IMR-90 (cell line): ENCODE measurements at regions not wholly inside any gene's neighbourhood (a gene's known extent, or its start where the extent isn't known, plus 50 kb on each side); places are given as distances from the start of the nearest gene placed in this dataset.

ENCODE experiments used
- ATAC-seq: fragments of 200-7000 bp; cut with Tn5 transposase; 2 replicates; pipeline ENCODE4 v1.9.1; 2020; ENCODE audit warnings: low read depth, mild to moderate bottlenecking, moderate library complexity
- BruUV-seq: library from RNA; stranded (reverse); fragments of 400-500 nt; replicated peaks from 2 replicates; lab custom pipeline; 2021; lab: Mats Ljungman, UMichigan
- CTCF ChIA-PET: fragments of 300-600 bp; formaldehyde crosslinking; extraction: SDS; loops from one replicate; lab custom pipeline; 2021; ENCODE audit warnings: antibody characterized with exemption; lab: Yijun Ruan, JAX
- POLR2A ChIA-PET: fragments of 300-600 bp; sonication (Branson Sonifier 250); formaldehyde crosslinking; loops from one replicate; lab custom pipeline; 2022; ENCODE audit warnings: antibody characterized with exemption; ENCODE audit not compliant: unreplicated experiment; lab: Charles Lee
- DNase-seq: peaks from one replicate; pipeline ENCODE4 v3.0.0; 2013
- H2AFZ ChIP-seq: replicated peaks from 2 replicates; pipeline ENCODE3; 2013; ENCODE audit warnings: low read length, mild to moderate bottlenecking; ENCODE audit not compliant: poor library complexity
- H2AK5ac ChIP-seq: 2 replicates; pipeline ENCODE4 v1.6.1; 2013; ENCODE audit warnings: low read depth, low read length, inconsistent platforms
- H2AK9ac ChIP-seq: replicated peaks from 2 replicates; pipeline ENCODE3; 2013; ENCODE audit warnings: mild to moderate bottlenecking, low read depth, low read length, moderate library complexity; ENCODE audit not compliant: poor library complexity
- H2BK120ac ChIP-seq: 2 replicates; pipeline ENCODE4 v1.6.1; 2013; ENCODE audit warnings: low read depth, low read length, inconsistent platforms
- H2BK15ac ChIP-seq: 3 replicates; pipeline ENCODE4 v1.6.1; 2013; ENCODE audit warnings: low read depth, low read length, inconsistent platforms
- H2BK20ac ChIP-seq: 2 replicates; pipeline ENCODE4 v1.6.1; 2013; ENCODE audit warnings: low read depth, mild to moderate bottlenecking, inconsistent platforms, low read length, moderate library complexity
- H2BK5ac ChIP-seq: 2 replicates; pipeline ENCODE4 v1.6.1; 2013; ENCODE audit warnings: mild to moderate bottlenecking, low read depth, low read length, inconsistent platforms; ENCODE audit not compliant: poor library complexity, severe bottlenecking
- H3K14ac ChIP-seq: replicated peaks from 2 replicates; pipeline ENCODE4 v1.6.1; 2013; ENCODE audit warnings: low read depth, low read length, inconsistent platforms
- H3K18ac ChIP-seq: 2 replicates; pipeline ENCODE4 v1.6.1; 2013; ENCODE audit warnings: low read depth, low read length, control low read depth
- H3K23ac ChIP-seq: 2 replicates; pipeline ENCODE4 v1.6.1; 2013; ENCODE audit warnings: low read depth, low read length, inconsistent platforms
- H3K27ac ChIP-seq: 2 replicates; pipeline ENCODE4 v1.5.1; 2013; ENCODE audit warnings: mild to moderate bottlenecking, control low read depth, low read length; ENCODE audit not compliant: insufficient read depth
- H3K27me3 ChIP-seq: 2 replicates; pipeline ENCODE4 v1.6.1; 2013; ENCODE audit warnings: low read length; ENCODE audit not compliant: control insufficient read depth, insufficient read depth
- H3K36me3 ChIP-seq: 2 replicates; pipeline ENCODE4 v1.6.1; 2013; ENCODE audit warnings: low read length, mixed read lengths; ENCODE audit not compliant: control insufficient read depth, insufficient read depth
- H3K4ac ChIP-seq: 2 replicates; pipeline ENCODE4 v1.6.1; 2013; ENCODE audit warnings: low read depth, low read length, inconsistent platforms
- H3K4me1 ChIP-seq: 2 replicates; pipeline ENCODE4 v1.6.1; 2013; ENCODE audit warnings: low read length, mixed read lengths; ENCODE audit not compliant: control insufficient read depth, insufficient read depth
- H3K4me2 ChIP-seq: 2 replicates; pipeline ENCODE4 v1.6.1; 2013; ENCODE audit warnings: low read depth, mild to moderate bottlenecking, control low read depth, low read length, moderate library complexity
- H3K4me3 ChIP-seq: 2 replicates; pipeline ENCODE4 v1.5.1; 2013; ENCODE audit warnings: low read depth, mild to moderate bottlenecking, control low read depth, low read length, moderate library complexity; ENCODE audit not compliant: insufficient read depth
- H3K56ac ChIP-seq: 2 replicates; pipeline ENCODE4 v1.6.1; 2013; ENCODE audit warnings: low read length, inconsistent platforms; ENCODE audit not compliant: insufficient read depth; ENCODE audit errors: extremely low read depth
- H3K79me1 ChIP-seq, 2 experiments: 2 replicates each; pipeline ENCODE4 v1.6.1; 2013; ENCODE audit warnings: low read length in 2 of 2, inconsistent platforms in 1 of 2, low read depth in 1 of 2
- H3K9ac ChIP-seq: 2 replicates; pipeline ENCODE4 v1.6.1; 2013; ENCODE audit warnings: low read depth, low read length, control low read depth
- H3K9me1 ChIP-seq: 2 replicates; pipeline ENCODE4 v1.6.1; 2013; ENCODE audit warnings: low read length, inconsistent platforms; ENCODE audit not compliant: insufficient read depth
- H3K9me3 ChIP-seq: 2 replicates; pipeline ENCODE4 v1.6.1; 2013; ENCODE audit warnings: low read length; ENCODE audit not compliant: control insufficient read depth, insufficient read depth
- H4K20me1 ChIP-seq: 2 replicates; pipeline ENCODE4 v1.6.1; 2013; ENCODE audit warnings: low read length, inconsistent platforms; ENCODE audit not compliant: insufficient read depth
- H4K5ac ChIP-seq: 2 replicates; pipeline ENCODE4 v1.6.1; 2013; ENCODE audit warnings: mild to moderate bottlenecking, low read depth, low read length, control low read depth
- H4K8ac ChIP-seq, 2 experiments: 2 replicates each; pipeline ENCODE4 v1.6.1; 2013; ENCODE audit warnings: low read depth in 2 of 2, low read length in 2 of 2, control low read depth in 1 of 2, inconsistent platforms in 1 of 2
- H4K91ac ChIP-seq: 2 replicates; pipeline ENCODE4 v1.6.1; 2013; ENCODE audit warnings: low read depth, low read length, inconsistent platforms; ENCODE audit not compliant: insufficient read depth
- BHLHE40 ChIP-seq: fragments of 150-350 bp; IDR thresholded peaks from 2 replicates; pipeline ENCODE4 v1.6.1; 2016; ENCODE audit warnings: mild to moderate bottlenecking, low read depth, low read length
- CEBPB ChIP-seq: IDR thresholded peaks from 2 replicates; pipeline ENCODE4 v1.6.1; 2012; ENCODE audit warnings: low read depth, low read length, improper control_type of control experiment
- CHD1 ChIP-seq: IDR thresholded peaks from 2 replicates; pipeline ENCODE4 v1.6.1; 2012; ENCODE audit warnings: low read depth, low read length, improper control_type of control experiment
- CTCF ChIP-seq: conservative IDR thresholded peaks from 2 replicates; pipeline ENCODE4 v1.5.1; 2012; ENCODE audit warnings: mild to moderate bottlenecking, low read depth, low read length, improper control_type of control experiment
- ELK1 ChIP-seq: fragments of 150-350 bp; IDR thresholded peaks from 2 replicates; pipeline ENCODE4 v1.6.1; 2016; ENCODE audit warnings: low read depth, mild to moderate bottlenecking, low read length, moderate library complexity, borderline replicate concordance
- FOS ChIP-seq: fragments of 150-350 bp; IDR thresholded peaks from 2 replicates; pipeline ENCODE4 v1.6.1; 2016; ENCODE audit warnings: low read depth, low read length
- MAZ ChIP-seq: IDR thresholded peaks from 2 replicates; pipeline ENCODE4 v1.6.1; 2012; ENCODE audit warnings: low read depth, mild to moderate bottlenecking, low read length, improper control_type of control experiment, moderate library complexity, borderline replicate concordance
- MXI1 ChIP-seq: IDR thresholded peaks from 2 replicates; pipeline ENCODE4 v1.6.1; 2012; ENCODE audit warnings: low read depth, mild to moderate bottlenecking, low read length, moderate library complexity, borderline replicate concordance
- NFE2L2 ChIP-seq: fragments of 150-350 bp; IDR thresholded peaks from 2 replicates; pipeline ENCODE4 v1.6.1; 2016; ENCODE audit warnings: low read depth, mild to moderate bottlenecking, low read length
- POLR2A ChIP-seq: IDR thresholded peaks from 2 replicates; pipeline ENCODE4 v1.6.1; 2012; ENCODE audit warnings: mild to moderate bottlenecking, low read depth, low read length
- RAD21 ChIP-seq: IDR thresholded peaks from 2 replicates; pipeline ENCODE4 v1.6.1; 2012; ENCODE audit warnings: low read length, improper control_type of control experiment
- RCOR1 ChIP-seq: IDR thresholded peaks from 2 replicates; pipeline ENCODE4 v1.6.1; 2012; ENCODE audit warnings: mild to moderate bottlenecking, low read length, improper control_type of control experiment; ENCODE audit not compliant: insufficient replicate concordance
- RFX5 ChIP-seq: IDR thresholded peaks from 2 replicates; pipeline ENCODE4 v1.8.0; 2012; ENCODE audit warnings: low read depth, mild to moderate bottlenecking, low read length, moderate library complexity
- SMC3 ChIP-seq: fragments of 150-350 bp; IDR thresholded peaks from 2 replicates; pipeline ENCODE4 v1.6.1; 2016; ENCODE audit warnings: low read depth, mild to moderate bottlenecking, antibody characterized with exemption, low read length, moderate library complexity
- WGBS, 2 experiments: methylation state at CpG; one replicate each; pipeline versions ENCODE4 v1.1.5 to v1.1.7; 2013; ENCODE audit warnings: missing lambda C conversion rate in 2 of 2; ENCODE audit not compliant: insufficient read length in 1 of 2; ENCODE audit errors: extremely low coverage in 2 of 2; 5-methylcytosine and 5-hydroxymethylcytosine counted together
- dilution Hi-C: fragments of 300-500 bp; cut with HindIII; formaldehyde crosslinking; loops from one replicate; pipeline ENCODE4 v1.14.3; 2018; ENCODE audit warnings: low sequenced_read_pairs; ENCODE audit not compliant: unreplicated experiment
- in situ Hi-C: fragments of 300-500 bp; cut with MboI; formaldehyde crosslinking; loops from 3 replicates; pipeline ENCODE4 v1.14.3; 2019; ENCODE audit warnings: low sequenced_read_pairs, inconsistent platforms, mixed read lengths
- intact Hi-C: fragments of 100-400 bp; cut with micrococcal nuclease; formaldehyde crosslinking; loops from 2 replicates; pipeline ENCODE4 v1.10.0; 2022

GRCh38 chr7:31190906-31191305 is 138.8 kb downstream of the ADCYAP1R1 start:
- H3K4me3 ChIP-seq: no peak overlapping the region
- H3K9ac ChIP-seq: no peak overlapping the region
- no peak overlapping the region for H2AK5ac ChIP-seq
- H2AK9ac ChIP-seq: no peak overlapping the region
- dilution Hi-C loops: no loop called here
- H2AFZ ChIP-seq: no peak overlapping the region
- no peak overlapping the region for H4K5ac ChIP-seq
- H4K91ac ChIP-seq: no peak overlapping the region
- H3K79me1 ChIP-seq: no peaks in the 10 kb centered on the region
- no peak overlapping the region for H3K4ac ChIP-seq
- no peak overlapping the region for H3K27ac ChIP-seq
- DNase-seq: no peak
- no peaks in the 10 kb centered on the region for H3K36me3 ChIP-seq
- H2BK5ac ChIP-seq: no peak overlapping the region
- no peak overlapping the region for H4K8ac ChIP-seq
- ChIA-PET POLR2A (no interaction called here), CTCF (no interaction called here)
- intact Hi-C loops: loop anchor here (5.0 kb wide), 1 partner anchor 546 kb away; no protein-coding TSS in a partner anchor
- H3K9me3 ChIP-seq: no peaks in the 10 kb centered on the region
- H3K27me3 ChIP-seq: no peaks in the 10 kb centered on the region
- no CpG with 5 or more reads among the region's 3 CpGs for WGBS, 2 experiments
- no peak overlapping the region for H3K18ac ChIP-seq
- no peak overlapping the region for H2BK20ac ChIP-seq
- TF ChIP-seq CEBPB: no peak
- TF ChIP-seq RFX5: no peak
- TF ChIP-seq CTCF: no peak
- no peak for TF ChIP-seq MAZ
- no peak for TF ChIP-seq CHD1
- TF ChIP-seq POLR2A: no peak
- TF ChIP-seq RCOR1: no peak
- TF ChIP-seq BHLHE40: no peak
- TF ChIP-seq NFE2L2: no peak
- TF ChIP-seq ELK1: no peak
- TF ChIP-seq FOS: no peak
- no peak for TF ChIP-seq SMC3
- no peak for TF ChIP-seq MXI1
- TF ChIP-seq RAD21: no peak
- no peaks in the 10 kb centered on the region for H4K20me1 ChIP-seq
- no peak overlapping the region for H3K56ac ChIP-seq
- no peak overlapping the region for H2BK15ac ChIP-seq
- ATAC-seq: no peak
- no peaks in the 10 kb centered on the region for H3K4me1 ChIP-seq
- no peak overlapping the region for H3K23ac ChIP-seq
- no peak overlapping the region for H3K4me2 ChIP-seq
- no peaks in the 10 kb centered on the region for H3K9me1 ChIP-seq
- no TSS peak for BruUV-seq
- no peak overlapping the region for H3K14ac ChIP-seq
- H2BK120ac ChIP-seq: no peak overlapping the region
- in situ Hi-C loops: no loop called here
